ENCODE measurements at regions not wholly inside any gene's neighbourhood (a gene's known extent, or its start where the extent isn't known, plus 50 kb on each side); places are given as distances from the start of the nearest gene placed in this dataset.

DNA sequence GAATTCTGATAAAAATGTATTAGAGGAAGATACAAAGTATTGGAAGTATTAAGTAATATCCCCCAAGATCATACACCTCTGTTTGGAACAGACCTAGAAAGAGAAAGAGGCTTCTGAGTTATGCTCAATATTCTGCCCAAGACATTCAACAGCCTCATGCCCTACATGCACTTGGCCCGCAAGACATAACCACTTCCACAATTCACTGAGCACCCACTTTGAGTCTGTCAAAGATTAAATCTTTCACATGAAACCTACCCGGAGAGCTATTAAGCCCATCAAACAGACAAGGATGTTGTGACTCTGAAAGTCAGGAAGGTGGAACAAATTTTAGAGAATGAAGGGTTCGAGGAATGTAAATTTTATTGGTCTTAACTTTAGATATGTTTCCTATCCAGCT lies 344.7 kb upstream of the SYT4 start:
- ChIA-PET CTCF (interaction anchor here (1.3 to 1.6 kb wide), 3 partner anchors 50 to 1763 kb away, joined by 3 to 8 read pairs (median 3); no protein-coding TSS in a partner anchor), POLR2A (no interaction called here)
- Mint-ChIP-seq H3K27ac (no peak overlapping the region), H3K9me3 (ENCODE audit: insufficient read depth) (no peaks in the 10 kb centered on the region), H3K36me3 (ENCODE audit: low read depth) (no peaks in the 10 kb centered on the region), H3K4me1 (ENCODE audit: low read depth) (no peaks in the 10 kb centered on the region), H3K4me3 (no peak overlapping the region), H3K27me3 (ENCODE audit: low read depth) (no peaks in the 10 kb centered on the region)
- no peak for DNase-seq
- no peak for ATAC-seq

DNA sequence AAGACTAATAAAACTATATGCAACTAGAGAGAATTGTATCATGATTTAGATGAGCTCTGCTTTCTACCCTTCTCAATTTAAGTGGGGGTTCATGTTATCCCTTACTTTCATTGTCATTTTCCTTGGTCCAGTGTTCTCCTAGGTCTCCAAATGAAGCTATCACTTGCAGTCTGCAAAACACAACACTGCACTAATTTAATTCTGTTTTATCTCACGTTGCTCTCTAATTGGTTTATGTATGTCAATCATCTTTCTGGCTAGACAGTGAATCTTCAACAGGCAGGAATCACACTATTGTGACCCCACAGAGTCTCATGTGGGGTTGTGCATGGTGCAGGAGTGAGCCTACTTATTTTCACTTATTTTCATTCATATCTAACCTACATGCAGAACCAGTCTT lies 348.3 kb upstream of the SYT4 start:
- ChIA-PET POLR2A (no interaction called here), CTCF (no interaction called here)
- no peaks in the 10 kb centered on the region for H3K4me1 Mint-ChIP-seq (ENCODE audit: low read depth)
- no peak overlapping the region for H3K27ac Mint-ChIP-seq
- no peaks in the 10 kb centered on the region for H3K9me3 Mint-ChIP-seq (ENCODE audit: insufficient read depth)
- ATAC-seq (no peak), DNase-seq (no peak)
- no peak overlapping the region for H3K4me3 Mint-ChIP-seq
- no peaks in the 10 kb centered on the region for H3K27me3 Mint-ChIP-seq (ENCODE audit: low read depth)
- H3K36me3 Mint-ChIP-seq (ENCODE audit: low read depth) = no peaks in the 10 kb centered on the region

DNA sequence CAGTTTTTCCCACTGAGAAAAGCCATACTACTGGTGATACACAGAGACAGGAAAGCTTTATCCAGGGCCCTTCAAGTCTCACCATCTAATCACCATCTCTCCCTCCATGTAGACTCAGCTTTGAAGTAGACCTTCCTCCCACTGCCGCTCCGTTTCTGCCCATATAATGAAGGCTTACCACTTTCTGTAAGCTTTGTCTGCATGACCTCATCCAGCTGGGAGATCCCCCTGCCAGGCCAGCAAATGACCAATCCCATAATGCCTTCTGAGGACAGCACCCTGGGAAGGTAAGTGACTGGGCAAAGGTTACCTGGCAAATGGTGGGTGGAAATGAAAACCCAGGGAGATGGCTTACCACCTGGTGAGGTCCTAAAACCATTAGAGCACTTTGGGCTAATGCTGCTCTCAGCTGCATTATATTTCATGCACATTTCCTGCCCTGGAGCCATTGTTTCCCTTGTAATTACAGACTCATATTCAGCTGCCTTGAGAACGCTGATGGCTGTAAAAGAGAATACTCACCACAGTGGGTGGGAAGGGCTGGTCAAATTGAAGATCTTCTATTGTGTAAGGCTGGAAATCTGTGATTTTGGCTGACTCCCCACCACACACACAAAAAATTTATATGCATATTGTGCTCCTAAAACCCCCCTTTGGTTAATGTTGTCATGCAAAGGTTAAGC lies 350.7 kb upstream of the SYT4 start:
- CTCF ChIA-PET = no interaction called here
- POLR2A ChIA-PET = no interaction called here
- ATAC-seq = no peak
- H3K27me3 Mint-ChIP-seq (ENCODE audit: low read depth) = no peaks in the 10 kb centered on the region
- H3K4me1 Mint-ChIP-seq (ENCODE audit: low read depth) = no peaks in the 10 kb centered on the region
- H3K27ac Mint-ChIP-seq = no peak overlapping the region
- H3K9me3 Mint-ChIP-seq (ENCODE audit: insufficient read depth) = no peaks in the 10 kb centered on the region
- no peak for DNase-seq
- H3K4me3 Mint-ChIP-seq = no peak overlapping the region
- no peaks in the 10 kb centered on the region for H3K36me3 Mint-ChIP-seq (ENCODE audit: low read depth)

DNA sequence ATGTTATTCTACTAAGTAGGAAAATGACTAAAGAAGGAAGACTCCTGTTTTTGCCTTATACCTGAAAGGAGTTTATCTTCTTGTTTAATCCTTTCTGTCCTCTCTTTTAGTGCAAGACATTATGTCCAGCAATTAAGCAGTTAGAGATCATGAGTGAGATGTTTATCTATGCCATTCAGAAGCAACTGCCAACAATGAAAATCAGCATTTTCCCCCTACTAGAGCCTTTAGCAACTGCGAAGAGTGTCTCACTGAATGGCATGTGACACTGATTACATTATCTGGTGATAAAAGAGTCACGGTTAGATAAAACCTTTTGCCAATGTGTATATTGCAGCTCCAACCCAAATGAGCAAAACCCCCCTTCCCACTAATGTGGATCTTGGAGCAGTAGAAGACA lies 357.7 kb upstream of the SYT4 start:
- H3K4me1 Mint-ChIP-seq (ENCODE audit: low read depth) = no peaks in the 10 kb centered on the region
- H3K9me3 Mint-ChIP-seq (ENCODE audit: insufficient read depth) = no peaks in the 10 kb centered on the region
- no peaks in the 10 kb centered on the region for H3K27me3 Mint-ChIP-seq (ENCODE audit: low read depth)
- DNase-seq = no peak
- no peak overlapping the region for H3K27ac Mint-ChIP-seq
- CTCF ChIA-PET = no interaction called here
- ATAC-seq = no peak
- H3K4me3 Mint-ChIP-seq = no peak overlapping the region
- H3K36me3 Mint-ChIP-seq (ENCODE audit: low read depth) = no peaks in the 10 kb centered on the region
- POLR2A ChIA-PET = no interaction called here

DNA sequence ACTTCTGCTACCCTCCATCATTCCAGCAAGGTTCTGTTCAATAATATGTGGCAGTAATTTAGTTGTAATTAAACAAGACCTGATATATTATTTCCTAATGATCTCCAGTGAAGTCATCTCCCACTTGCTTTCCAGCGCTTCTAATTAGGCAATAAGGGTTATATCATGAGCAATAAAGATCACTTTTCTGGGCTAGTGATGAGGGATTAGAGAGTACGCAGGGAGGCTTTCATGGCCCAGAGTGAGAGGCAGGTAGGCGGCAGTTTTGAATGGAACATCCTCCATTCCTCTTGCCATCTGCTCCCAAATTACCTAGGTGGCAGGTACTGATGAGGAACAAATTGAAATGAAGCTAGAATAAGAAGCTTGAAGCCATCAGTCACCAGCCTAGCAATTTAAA lies 358.1 kb upstream of the SYT4 start:
- no peaks in the 10 kb centered on the region for H3K27me3 Mint-ChIP-seq (ENCODE audit: low read depth)
- CTCF ChIA-PET = no interaction called here
- POLR2A ChIA-PET = interaction anchor here (0.6 kb wide), 1 partner anchor 1359 kb away, joined by 3 read pairs; no protein-coding TSS in a partner anchor
- DNase-seq (no peak), ATAC-seq (no peak)
- no peaks in the 10 kb centered on the region for H3K4me1 Mint-ChIP-seq (ENCODE audit: low read depth)
- no peaks in the 10 kb centered on the region for H3K9me3 Mint-ChIP-seq (ENCODE audit: insufficient read depth)
- no peak overlapping the region for H3K4me3 Mint-ChIP-seq
- H3K27ac Mint-ChIP-seq = no peak overlapping the region
- no peaks in the 10 kb centered on the region for H3K36me3 Mint-ChIP-seq (ENCODE audit: low read depth)

DNA sequence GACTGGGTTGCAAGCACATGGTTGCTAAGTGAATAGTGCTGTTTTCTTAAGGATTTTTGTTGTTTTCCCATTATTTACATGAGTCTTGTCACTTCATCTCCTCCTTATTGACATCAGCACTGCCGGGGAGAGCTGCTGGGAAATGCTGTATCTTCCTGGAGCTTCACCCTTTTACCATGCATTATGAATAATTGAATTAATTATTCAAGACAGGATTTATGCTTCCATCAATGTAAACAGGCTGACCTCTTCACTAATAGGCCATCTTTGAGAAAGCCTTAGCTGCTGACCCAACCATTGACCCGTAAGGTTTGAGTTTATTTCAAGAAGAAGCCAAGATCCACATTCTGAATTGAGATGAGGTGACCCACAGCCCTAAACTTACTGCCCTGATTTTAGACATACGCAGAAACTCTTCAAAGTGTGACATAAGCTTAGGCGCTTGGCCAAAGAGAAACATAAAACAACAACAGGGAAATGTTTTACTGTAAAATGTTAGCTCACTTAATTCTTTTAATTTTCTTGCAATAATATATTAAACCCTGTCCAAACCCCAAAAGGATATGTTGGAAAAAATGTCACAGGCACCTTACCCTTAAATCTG lies 365.5 kb upstream of the SYT4 start:
- H3K36me3 Mint-ChIP-seq (ENCODE audit: low read depth) = no peaks in the 10 kb centered on the region
- CTCF ChIA-PET = no interaction called here
- no peaks in the 10 kb centered on the region for H3K27me3 Mint-ChIP-seq (ENCODE audit: low read depth)
- no peak overlapping the region for H3K4me3 Mint-ChIP-seq
- H3K27ac Mint-ChIP-seq = no peak overlapping the region
- DNase-seq = no peak
- no peaks in the 10 kb centered on the region for H3K9me3 Mint-ChIP-seq (ENCODE audit: insufficient read depth)
- H3K4me1 Mint-ChIP-seq (ENCODE audit: low read depth) = no peaks in the 10 kb centered on the region
- ATAC-seq = no peak
- POLR2A ChIA-PET = no interaction called here

DNA sequence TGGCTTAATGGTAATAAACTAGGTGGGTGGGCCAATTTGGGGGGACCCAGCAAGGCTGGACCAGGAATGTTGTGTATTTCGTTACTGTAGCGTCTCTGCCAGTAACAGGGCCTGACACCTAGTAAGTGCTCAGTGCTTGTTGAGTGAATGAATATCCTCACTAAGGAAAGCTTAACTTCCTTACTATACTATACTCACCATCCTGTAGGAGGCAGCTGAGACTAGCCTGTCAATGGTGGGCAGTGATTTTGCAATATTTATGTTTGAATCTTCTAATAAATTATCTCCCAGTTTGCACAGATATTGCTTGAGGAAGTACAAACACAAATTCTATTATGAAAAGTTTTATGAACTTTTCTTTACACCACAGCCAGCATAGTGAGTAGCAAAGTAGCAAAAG lies 370.7 kb upstream of the SYT4 start:
- no peak overlapping the region for H3K4me3 Mint-ChIP-seq
- no peaks in the 10 kb centered on the region for H3K27me3 Mint-ChIP-seq (ENCODE audit: low read depth)
- DNase-seq = no peak
- ChIA-PET CTCF (no interaction called here), POLR2A (no interaction called here)
- no peak for ATAC-seq
- H3K27ac Mint-ChIP-seq = no peak overlapping the region
- H3K4me1 Mint-ChIP-seq (ENCODE audit: low read depth) = no peaks in the 10 kb centered on the region
- H3K36me3 Mint-ChIP-seq (ENCODE audit: low read depth) = no peaks in the 10 kb centered on the region
- peaks cover 3% of the 10 kb centered on the region for H3K9me3 Mint-ChIP-seq (ENCODE audit: insufficient read depth)

DNA sequence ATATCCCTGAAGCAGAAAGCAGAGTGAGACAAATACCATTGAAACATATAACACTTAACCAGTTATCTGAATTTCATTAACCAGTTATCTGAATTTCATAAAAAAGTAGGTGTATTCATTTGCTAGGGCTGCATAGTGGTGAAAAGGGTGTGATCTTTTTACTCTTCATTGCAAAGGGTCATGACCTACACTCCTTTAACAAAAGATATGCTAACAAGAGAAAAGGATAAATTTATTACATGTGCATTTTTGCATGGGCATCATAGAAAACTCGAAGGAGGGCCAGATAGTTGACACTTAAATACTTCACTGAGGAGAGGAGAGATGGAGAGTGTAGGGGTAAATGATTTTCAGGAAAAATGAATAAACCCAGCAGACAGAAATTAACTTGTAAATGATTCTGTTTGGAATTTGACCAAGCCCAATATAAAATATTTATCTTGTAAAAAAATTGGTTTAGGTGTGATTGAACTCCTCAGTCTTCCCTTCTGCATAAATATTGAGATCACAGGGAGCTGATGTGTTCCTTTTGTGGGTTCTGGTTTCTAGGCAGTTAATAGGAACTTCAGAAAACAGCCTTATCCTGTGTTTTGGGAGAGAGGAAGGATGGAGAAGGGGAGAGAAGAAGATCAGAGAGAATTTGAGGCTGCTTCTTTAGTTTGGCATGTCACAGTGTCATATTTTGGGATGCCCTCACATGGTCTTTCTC lies 372.5 kb upstream of the SYT4 start:
- DNase-seq (no peak), ATAC-seq (no peak)
- Mint-ChIP-seq H3K36me3 (ENCODE audit: low read depth) (no peaks in the 10 kb centered on the region), H3K4me3 (no peak overlapping the region), H3K27ac (no peak overlapping the region), H3K27me3 (ENCODE audit: low read depth) (no peaks in the 10 kb centered on the region), H3K4me1 (ENCODE audit: low read depth) (no peaks in the 10 kb centered on the region), H3K9me3 (ENCODE audit: insufficient read depth) (peaks cover 3% of the 10 kb centered on the region)
- POLR2A ChIA-PET = no interaction called here
- CTCF ChIA-PET = no interaction called here

DNA sequence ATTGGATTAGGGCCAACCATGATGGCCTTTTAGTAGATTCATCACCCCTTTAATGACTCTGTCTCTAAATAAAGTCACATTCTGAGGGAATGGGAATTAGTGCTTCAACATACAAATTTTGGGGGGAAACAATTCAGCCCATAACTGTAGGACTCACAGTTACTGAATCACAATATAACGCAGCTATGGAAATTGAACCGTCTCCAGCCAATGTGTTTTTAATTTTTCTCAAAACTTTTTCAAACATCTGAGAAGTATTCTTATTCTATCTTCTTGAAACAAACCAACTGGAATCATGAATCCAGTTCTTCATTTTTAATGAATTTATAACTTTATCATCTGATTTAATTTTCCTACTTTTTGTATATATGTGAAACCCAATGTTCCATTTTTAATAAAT lies 373.1 kb upstream of the SYT4 start:
- no peaks in the 10 kb centered on the region for H3K4me1 Mint-ChIP-seq (ENCODE audit: low read depth)
- H3K27me3 Mint-ChIP-seq (ENCODE audit: low read depth) = no peaks in the 10 kb centered on the region
- ChIA-PET POLR2A (no interaction called here), CTCF (no interaction called here)
- DNase-seq (no peak), ATAC-seq (no peak)
- no peaks in the 10 kb centered on the region for H3K36me3 Mint-ChIP-seq (ENCODE audit: low read depth)
- no peak overlapping the region for H3K27ac Mint-ChIP-seq
- peaks cover 3% of the 10 kb centered on the region for H3K9me3 Mint-ChIP-seq (ENCODE audit: insufficient read depth)
- no peak overlapping the region for H3K4me3 Mint-ChIP-seq

DNA sequence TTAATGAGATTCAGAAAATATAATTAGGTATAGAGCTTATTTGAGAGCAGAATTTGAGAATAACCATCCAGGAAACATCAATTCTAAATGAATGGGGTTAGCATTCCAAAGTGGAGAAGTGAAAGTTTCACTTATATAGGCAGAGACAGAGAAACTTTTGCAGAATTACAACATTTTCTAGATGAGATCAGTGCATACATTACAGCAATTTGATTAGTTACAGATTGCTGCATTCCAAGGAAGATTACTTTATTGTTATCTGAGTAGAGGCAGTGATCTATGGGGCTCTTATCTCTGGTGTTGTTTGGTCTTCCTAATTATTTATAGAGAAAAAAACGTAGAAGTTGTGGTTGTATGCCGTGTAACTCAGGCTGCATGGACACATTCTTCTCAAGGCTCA lies 373.8 kb upstream of the SYT4 start:
- DNase-seq (no peak), ATAC-seq (no peak)
- Mint-ChIP-seq H3K4me1 (ENCODE audit: low read depth) (no peaks in the 10 kb centered on the region), H3K27me3 (ENCODE audit: low read depth) (no peaks in the 10 kb centered on the region), H3K27ac (no peak overlapping the region), H3K4me3 (no peak overlapping the region), H3K9me3 (ENCODE audit: insufficient read depth) (peaks cover 3% of the 10 kb centered on the region), H3K36me3 (ENCODE audit: low read depth) (no peaks in the 10 kb centered on the region)
- ChIA-PET POLR2A (no interaction called here), CTCF (no interaction called here)

DNA sequence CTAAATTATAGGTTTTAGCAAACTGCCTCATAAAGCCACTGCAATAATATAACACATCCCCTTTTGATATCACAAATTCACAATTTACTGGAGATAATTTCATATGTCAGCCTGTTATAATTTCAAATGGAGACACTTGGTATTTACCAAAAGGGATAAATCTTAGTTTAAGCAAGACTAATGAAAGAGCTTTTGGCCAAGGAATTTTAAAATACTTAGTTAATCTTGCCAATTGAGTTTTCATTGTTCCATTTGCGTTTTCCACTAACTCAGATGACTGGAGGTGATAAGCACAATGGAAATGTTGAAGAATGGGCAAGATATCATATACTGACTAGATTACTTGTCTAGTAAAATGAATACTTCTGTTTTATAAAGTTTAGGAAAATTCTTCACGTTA lies 379.3 kb upstream of the SYT4 start:
- H3K36me3 Mint-ChIP-seq (ENCODE audit: low read depth) = no peaks in the 10 kb centered on the region
- peaks cover 3% of the 10 kb centered on the region for H3K9me3 Mint-ChIP-seq (ENCODE audit: insufficient read depth)
- H3K27me3 Mint-ChIP-seq (ENCODE audit: low read depth) = no peaks in the 10 kb centered on the region
- H3K4me1 Mint-ChIP-seq (ENCODE audit: low read depth) = no peaks in the 10 kb centered on the region
- H3K27ac Mint-ChIP-seq = no peak overlapping the region
- DNase-seq = no peak
- no peak overlapping the region for H3K4me3 Mint-ChIP-seq
- ATAC-seq = no peak
- ChIA-PET POLR2A (no interaction called here), CTCF (no interaction called here)

DNA sequence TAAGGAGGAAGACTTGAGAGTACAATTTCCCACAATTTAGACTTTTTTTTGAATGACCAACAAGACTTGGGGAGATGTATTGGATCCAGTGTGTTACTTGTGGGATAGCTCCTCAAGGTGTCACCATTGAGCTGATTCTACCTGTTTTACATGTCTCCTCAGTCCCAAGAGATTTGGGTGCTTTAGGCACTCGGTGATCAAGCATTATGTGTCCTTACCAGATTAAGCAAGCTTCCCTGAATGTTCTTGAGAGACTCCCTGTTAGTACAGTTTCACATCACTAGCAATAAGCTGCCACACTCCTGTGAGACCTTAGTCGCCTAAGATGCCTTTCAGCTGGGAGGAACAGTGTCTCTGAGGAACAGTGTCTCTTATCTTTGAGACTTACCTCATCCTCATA lies 384.3 kb upstream of the SYT4 start:
- DNase-seq = no peak
- Mint-ChIP-seq H3K4me1 (ENCODE audit: low read depth) (no peaks in the 10 kb centered on the region), H3K9me3 (ENCODE audit: insufficient read depth) (no peaks in the 10 kb centered on the region), H3K36me3 (ENCODE audit: low read depth) (no peaks in the 10 kb centered on the region), H3K27me3 (ENCODE audit: low read depth) (no peaks in the 10 kb centered on the region), H3K4me3 (no peak overlapping the region), H3K27ac (no peak overlapping the region)
- ChIA-PET POLR2A (no interaction called here), CTCF (interaction anchor here (1.2 kb wide), 1 partner anchor 17 kb away, joined by 4 read pairs; no protein-coding TSS in a partner anchor)
- ATAC-seq = no peak
